GM18519 (cell line): ENCODE measurements at regions not wholly inside any gene's neighbourhood (a gene's known extent, or its start where the extent isn't known, plus 50 kb on each side); places are given as distances from the start of the nearest gene placed in this dataset.
"Not testable (repeated sequence)": the region's sequence is repeated elsewhere in the genome, so short reads cannot be mapped to it uniquely, and the experiment has no call there.

Source experiments
- ATAC-seq: cut with Tn5 transposase; IDR thresholded peaks from one replicate; pipeline ENCODE4 v1.9.1; 2021; ENCODE audit warnings: mild to moderate bottlenecking, moderate library complexity; ENCODE audit not compliant: unreplicated experiment, low FRiP score

- not testable (repeated sequence) for ATAC-seq
These were observed 127.1 kb upstream of the SGCG start for GRCh38 chr13:23053711-23054110.

- no peak for ATAC-seq
These were observed 121.6 kb upstream of the SGCG start for GRCh38 chr13:23059173-23059572.

- no peak for ATAC-seq
These were observed 119.8 kb upstream of the SGCG start for GRCh38 chr13:23060959-23061358.

GRCh38 chr13:23067129-23067528 lies 113.7 kb upstream of the SGCG start:
- no peak for ATAC-seq

- no peak for ATAC-seq
These were observed 111.2 kb upstream of the SGCG start for GRCh38 chr13:23069566-23069965.

- no peak for ATAC-seq
These were observed 106.5 kb upstream of the SGCG start for GRCh38 chr13:23074075-23074828.

GRCh38 chr13:23081220-23081619 lies 99.6 kb upstream of the SGCG start:
- ATAC-seq = no peak

- ATAC-seq = no peak
These were observed 98.9 kb upstream of the SGCG start for GRCh38 chr13:23081901-23082300.

- ATAC-seq = no peak
These were observed 93.7 kb upstream of the SGCG start for GRCh38 chr13:23086968-23087623.

- no peak for ATAC-seq
These were observed 92.9 kb upstream of the SGCG start for GRCh38 chr13:23087880-23088279.

GRCh38 chr13:23098161-23098907 lies 82.4 kb upstream of the SGCG start:
- ATAC-seq = no peak

- ATAC-seq = no peak
These were observed 75.7 kb upstream of the SGCG start for GRCh38 chr13:23105051-23105450.

GRCh38 chr13:23107665-23108064 lies 73.1 kb upstream of the SGCG start:
- ATAC-seq = no peak

- no peak for ATAC-seq
These were observed 61.6 kb upstream of the SGCG start for GRCh38 chr13:23119131-23119530.

GRCh38 chr13:23127540-23127939 lies 53.2 kb upstream of the SGCG start:
- ATAC-seq = not testable (repeated sequence)

GRCh38 chr13:23129331-23129730 lies 51.4 kb upstream of the SGCG start:
- no peak for ATAC-seq
